ENCODE measurements at regions not wholly inside any gene's neighbourhood (a gene's known extent, or its start where the extent isn't known, plus 50 kb on each side); places are given as distances from the start of the nearest gene placed in this dataset.

DNA sequence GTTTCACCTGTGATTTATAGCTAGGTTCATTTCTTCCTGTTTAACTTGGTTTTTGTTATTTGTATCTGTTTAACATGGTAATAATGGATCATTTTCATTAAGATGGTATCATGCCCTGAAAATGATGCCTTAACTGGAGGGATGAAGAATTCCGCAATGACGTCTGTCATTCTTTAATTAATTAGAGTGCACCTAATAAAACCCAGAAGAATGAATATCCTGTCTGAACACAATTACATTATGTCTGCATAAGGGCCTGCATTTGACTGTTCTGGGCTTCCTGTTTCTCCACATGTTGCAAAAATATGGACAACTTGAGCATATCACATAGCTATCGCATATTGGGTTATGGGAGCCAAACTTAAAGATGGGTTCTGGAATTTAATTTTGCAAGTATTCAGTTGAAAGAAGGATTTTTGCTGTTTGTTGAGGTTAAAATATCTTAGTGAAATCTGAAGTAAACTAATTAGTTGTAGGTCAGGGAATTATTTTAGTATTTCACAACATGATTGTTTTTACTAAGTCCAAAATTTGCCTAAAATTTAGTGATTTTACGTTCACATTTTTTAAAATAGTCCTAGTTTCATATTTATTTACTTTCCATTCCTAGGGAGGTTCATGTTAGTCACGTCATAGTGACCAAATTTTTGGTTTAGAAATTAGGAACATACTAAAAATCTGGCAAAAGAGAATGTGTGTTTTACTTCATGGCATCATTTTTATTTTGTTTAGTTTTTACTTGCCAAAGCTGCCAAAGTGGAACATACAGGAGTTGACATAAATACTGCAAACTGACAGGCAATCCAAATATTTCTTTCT lies 321.0 kb upstream of the TGFBR2 start:
- TF ChIP-seq EZH2 (IDR thresholded peaks at IDR 0.05) (no peak), POLR2AphosphoS5 (IDR thresholded peaks at IDR 0.05; ENCODE audit: borderline replicate concordance, low read depth, low read length) (no peak), FOXP2 (optimal IDR thresholded peaks at IDR 0.05; ENCODE audit: control extremely low read depth, extremely low read length, insufficient read depth) (no peak)
